Fibroblast of mammary gland (primary cell): ENCODE measurements at regions not wholly inside any gene's neighbourhood (a gene's known extent, or its start where the extent isn't known, plus 50 kb on each side); places are given as distances from the start of the nearest gene placed in this dataset.

ENCODE experiments used
- DNase-seq: peaks from one replicate; pipeline ENCODE4 v3.0.0-alpha.2; 2010; ENCODE audit warnings: low read depth
- H3K4me3 ChIP-seq: 2 replicates; pipeline ENCODE4 v1.5.1; 2011; ENCODE audit warnings: low read depth, mild to moderate bottlenecking, low read length, moderate library complexity; ENCODE audit not compliant: control insufficient read depth
- TF ChIP-seq, protein P1 (sequence below): conservative IDR thresholded peaks from 2 replicates; pipeline ENCODE4 v1.5.1; 2011; ENCODE audit warnings: low read depth, low read length, inconsistent platforms; ENCODE audit not compliant: control insufficient read depth, insufficient read depth

DNA sequence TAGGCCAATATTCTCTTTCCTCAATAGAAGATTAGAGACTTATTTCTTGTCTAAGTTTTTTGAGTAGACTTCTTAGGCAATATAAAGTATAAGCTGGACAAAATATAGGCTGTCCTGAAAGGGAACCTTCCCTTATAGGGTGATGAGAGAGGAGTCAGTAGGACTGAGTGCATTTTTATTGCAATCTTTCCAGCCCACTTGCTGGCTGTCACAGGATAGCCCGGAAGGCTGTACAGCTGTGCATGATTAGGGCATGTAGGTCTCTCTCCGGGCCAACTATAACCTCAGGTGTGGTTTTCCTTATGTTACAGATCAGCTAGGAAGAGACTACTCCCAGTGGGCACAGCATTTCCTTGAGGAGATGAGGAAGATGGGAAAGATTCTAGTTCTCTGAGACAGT is 159.8 kb upstream of the MEF2C start:
- no peak overlapping the region for H3K4me3 ChIP-seq
- no peak for DNase-seq
- TF ChIP-seq, protein P1, sequence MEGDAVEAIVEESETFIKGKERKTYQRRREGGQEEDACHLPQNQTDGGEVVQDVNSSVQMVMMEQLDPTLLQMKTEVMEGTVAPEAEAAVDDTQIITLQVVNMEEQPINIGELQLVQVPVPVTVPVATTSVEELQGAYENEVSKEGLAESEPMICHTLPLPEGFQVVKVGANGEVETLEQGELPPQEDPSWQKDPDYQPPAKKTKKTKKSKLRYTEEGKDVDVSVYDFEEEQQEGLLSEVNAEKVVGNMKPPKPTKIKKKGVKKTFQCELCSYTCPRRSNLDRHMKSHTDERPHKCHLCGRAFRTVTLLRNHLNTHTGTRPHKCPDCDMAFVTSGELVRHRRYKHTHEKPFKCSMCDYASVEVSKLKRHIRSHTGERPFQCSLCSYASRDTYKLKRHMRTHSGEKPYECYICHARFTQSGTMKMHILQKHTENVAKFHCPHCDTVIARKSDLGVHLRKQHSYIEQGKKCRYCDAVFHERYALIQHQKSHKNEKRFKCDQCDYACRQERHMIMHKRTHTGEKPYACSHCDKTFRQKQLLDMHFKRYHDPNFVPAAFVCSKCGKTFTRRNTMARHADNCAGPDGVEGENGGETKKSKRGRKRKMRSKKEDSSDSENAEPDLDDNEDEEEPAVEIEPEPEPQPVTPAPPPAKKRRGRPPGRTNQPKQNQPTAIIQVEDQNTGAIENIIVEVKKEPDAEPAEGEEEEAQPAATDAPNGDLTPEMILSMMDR, result no peak

DNA sequence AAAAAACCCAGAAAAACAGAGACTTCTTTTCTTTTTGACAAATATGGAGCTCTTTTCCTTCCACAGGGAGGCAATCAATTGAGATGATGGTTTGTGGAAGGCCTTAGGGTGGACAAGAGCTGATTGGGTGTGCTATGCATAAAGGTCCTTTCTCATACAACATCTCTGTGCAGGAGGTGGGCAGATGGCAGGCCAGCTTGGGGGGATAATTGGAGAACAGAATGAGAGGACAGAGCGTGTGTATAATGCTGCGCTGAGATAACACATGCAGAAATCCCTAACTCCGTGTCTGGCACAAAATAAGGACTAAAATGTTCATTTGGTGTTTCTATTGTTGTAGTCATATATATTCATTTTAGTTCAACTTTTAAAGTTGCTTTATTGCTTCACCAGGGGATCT is 159.0 kb upstream of the MEF2C start:
- TF ChIP-seq, protein P1, result no peak
- DNase-seq, result no peak
- no peak overlapping the region for H3K4me3 ChIP-seq

DNA sequence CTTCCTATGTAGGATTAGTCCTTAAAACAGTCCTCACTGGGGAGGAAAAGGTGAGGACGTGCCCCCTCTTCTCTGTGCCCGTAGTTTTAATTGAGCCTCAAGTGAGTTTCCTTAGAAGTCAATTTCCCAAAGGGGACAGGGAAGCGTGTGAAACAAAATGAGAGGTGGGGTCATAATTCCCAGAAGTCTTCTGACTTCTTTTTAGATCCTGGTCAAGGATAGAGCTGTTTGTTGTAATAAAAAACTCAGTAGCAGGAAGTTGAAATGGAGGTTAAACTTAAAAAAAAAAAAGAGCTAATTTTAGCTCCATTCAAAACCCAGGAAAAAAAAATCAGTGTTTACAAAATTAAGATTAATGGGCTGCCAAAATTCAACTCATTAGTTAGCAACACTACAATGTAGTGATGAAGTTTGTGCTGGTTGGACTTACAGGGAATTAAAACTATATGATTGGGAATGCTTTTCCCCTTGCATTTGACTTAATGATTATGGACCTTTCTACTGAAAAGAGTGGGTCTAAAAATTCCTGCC is 158.3 kb upstream of the MEF2C start:
- DNase-seq, result no peak
- H3K4me3 ChIP-seq, result no peak overlapping the region
- TF ChIP-seq, protein P1, result no peak

DNA sequence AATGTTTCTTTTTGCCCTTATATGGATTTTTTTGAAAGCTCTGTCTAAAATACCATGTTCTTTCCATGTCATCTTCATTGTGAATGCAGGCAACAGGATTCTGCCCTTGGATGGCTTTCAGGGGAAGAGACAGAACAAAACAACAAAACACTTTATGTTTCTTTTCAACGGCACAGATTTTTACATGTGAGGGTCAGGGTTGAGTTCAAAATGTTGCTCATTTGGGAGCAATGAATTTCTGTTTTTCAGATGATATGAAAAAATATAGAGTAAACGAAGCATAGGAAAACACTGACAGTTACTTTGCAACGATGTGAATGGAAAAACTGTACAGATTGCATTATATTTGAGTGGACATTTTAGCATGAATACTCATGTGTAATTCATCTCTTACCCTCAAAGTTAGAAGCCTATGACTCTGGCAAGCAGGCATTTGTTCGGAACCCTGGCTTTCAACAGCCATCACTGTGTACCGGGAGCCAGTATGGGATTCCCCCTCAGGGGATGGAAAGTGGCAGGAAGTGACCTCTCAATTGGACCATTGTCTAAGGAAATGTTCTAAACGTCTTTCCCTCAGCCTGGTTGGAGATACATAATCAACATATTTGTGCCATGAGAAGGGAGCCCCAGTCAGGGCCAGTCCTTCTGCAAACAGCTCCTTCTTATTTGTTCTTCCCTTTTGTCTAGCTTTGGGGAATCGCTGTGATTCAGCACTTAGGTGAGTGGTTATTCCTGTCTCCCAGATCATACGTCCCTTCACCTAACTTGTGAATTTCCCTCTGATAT is 153.9 kb upstream of the MEF2C start:
- TF ChIP-seq, protein P1, result no peak
- no peak overlapping the region for H3K4me3 ChIP-seq
- DNase-seq, result no peak

DNA sequence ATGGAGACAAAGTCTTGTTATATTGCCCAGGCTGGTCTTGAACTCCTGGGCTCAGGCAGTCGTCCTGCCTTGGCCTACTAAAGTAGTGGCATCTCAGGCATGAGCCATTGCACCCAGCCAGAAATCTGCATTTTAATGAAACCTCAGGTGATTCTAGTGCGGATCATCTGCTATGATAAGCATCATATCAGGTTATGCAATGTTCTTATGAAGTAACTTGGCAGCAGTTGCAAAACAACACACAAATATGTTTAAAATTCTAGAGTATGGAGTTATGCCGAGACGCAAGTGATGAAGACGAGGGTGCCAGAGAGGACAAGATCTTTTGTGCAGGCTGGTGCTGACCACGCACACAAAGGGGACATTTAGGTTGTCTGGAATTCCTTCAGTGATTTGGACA is 153.2 kb upstream of the MEF2C start:
- no peak for DNase-seq
- no peak overlapping the region for H3K4me3 ChIP-seq
- TF ChIP-seq, protein P1, result no peak

DNA sequence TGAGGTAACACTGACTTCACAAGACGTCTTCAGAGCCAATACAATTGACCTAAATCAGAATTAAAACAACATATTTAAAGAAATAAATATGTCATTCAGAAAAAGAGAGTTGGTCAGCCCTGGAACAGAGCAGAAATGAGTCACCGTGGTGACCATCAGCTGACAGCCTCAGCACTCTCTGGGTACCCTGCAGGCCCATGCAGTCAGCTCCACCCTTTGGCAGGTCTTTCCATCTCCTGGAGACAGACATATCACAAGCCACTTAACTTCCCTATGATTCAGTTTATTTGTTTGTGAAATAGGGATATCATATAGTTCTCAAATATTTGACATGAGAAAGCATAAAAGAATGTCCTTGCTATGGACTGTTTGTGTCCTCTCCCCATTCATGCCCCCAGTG is 151.6 kb upstream of the MEF2C start:
- H3K4me3 ChIP-seq, result no peak overlapping the region

More for the DNA sequence above, 151.6 kb upstream of the MEF2C start:
- peak; percentile 30 for DNase-seq
- TF ChIP-seq, protein P1, result no peak
